ENCODE measurements at regions not wholly inside any gene's neighbourhood (a gene's known extent, or its start where the extent isn't known, plus 50 kb on each side); places are given as distances from the start of the nearest gene placed in this dataset.

DNA sequence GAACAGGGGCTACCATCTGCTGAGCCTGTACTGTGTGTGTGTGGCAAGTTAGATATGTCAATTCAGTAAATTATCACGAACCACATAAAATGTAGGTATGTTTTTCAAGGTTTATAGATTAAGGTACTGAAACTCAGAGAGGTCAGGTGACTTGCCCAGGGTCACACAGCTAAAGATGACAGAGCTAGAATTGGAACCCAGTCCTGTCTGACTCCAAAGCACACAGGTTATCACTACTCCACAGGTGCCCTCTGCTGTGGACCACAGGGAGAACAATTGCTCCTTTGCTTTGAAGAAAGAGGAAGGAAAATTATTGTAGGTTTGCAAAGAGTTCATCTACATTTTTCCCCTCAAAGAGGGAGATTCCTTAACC is 229.7 kb upstream of the AGAP1 start:
- TF ChIP-seq BCL11A (tag by site-specific recombination; IDR thresholded peaks at IDR 0.05; ENCODE audit: low read depth) (no peak), ZNF138 (tag by site-specific recombination; IDR thresholded peaks at IDR 0.05; ENCODE audit: borderline replicate concordance) (no peak), TCF7L2 (IDR thresholded peaks at IDR 0.05; ENCODE audit: borderline replicate concordance, low read depth, low read length) (no peak), GLI2 (tag by site-specific recombination; IDR thresholded peaks at IDR 0.05; ENCODE audit: borderline replicate concordance, low read depth) (no peak), KLF8 (tag by site-specific recombination; IDR thresholded peaks at IDR 0.05) (no peak), KLF16 (tag by site-specific recombination; IDR thresholded peaks at IDR 0.05) (no peak)
- TF ChIP-seq, protein P1, sequence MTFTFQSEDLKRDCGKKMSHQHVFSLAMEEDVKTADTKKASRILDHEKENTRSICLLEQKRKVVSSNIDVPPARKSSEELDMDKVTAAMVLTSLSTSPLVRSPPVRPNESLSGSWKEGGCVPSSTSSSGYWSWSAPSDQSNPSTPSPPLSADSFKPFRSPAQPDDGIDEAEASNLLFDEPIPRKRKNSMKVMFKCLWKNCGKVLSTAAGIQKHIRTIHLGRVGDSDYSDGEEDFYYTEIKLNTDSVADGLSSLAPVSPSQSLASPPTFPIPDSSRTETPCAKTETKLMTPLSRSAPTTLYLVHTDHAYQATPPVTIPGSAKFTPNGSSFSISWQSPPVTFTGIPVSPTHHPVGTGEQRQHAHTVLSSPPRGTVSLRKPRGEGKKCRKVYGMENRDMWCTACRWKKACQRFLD (tag by site-specific recombination; IDR thresholded peaks at IDR 0.05) = no peak
- TF ChIP-seq, protein P2, sequence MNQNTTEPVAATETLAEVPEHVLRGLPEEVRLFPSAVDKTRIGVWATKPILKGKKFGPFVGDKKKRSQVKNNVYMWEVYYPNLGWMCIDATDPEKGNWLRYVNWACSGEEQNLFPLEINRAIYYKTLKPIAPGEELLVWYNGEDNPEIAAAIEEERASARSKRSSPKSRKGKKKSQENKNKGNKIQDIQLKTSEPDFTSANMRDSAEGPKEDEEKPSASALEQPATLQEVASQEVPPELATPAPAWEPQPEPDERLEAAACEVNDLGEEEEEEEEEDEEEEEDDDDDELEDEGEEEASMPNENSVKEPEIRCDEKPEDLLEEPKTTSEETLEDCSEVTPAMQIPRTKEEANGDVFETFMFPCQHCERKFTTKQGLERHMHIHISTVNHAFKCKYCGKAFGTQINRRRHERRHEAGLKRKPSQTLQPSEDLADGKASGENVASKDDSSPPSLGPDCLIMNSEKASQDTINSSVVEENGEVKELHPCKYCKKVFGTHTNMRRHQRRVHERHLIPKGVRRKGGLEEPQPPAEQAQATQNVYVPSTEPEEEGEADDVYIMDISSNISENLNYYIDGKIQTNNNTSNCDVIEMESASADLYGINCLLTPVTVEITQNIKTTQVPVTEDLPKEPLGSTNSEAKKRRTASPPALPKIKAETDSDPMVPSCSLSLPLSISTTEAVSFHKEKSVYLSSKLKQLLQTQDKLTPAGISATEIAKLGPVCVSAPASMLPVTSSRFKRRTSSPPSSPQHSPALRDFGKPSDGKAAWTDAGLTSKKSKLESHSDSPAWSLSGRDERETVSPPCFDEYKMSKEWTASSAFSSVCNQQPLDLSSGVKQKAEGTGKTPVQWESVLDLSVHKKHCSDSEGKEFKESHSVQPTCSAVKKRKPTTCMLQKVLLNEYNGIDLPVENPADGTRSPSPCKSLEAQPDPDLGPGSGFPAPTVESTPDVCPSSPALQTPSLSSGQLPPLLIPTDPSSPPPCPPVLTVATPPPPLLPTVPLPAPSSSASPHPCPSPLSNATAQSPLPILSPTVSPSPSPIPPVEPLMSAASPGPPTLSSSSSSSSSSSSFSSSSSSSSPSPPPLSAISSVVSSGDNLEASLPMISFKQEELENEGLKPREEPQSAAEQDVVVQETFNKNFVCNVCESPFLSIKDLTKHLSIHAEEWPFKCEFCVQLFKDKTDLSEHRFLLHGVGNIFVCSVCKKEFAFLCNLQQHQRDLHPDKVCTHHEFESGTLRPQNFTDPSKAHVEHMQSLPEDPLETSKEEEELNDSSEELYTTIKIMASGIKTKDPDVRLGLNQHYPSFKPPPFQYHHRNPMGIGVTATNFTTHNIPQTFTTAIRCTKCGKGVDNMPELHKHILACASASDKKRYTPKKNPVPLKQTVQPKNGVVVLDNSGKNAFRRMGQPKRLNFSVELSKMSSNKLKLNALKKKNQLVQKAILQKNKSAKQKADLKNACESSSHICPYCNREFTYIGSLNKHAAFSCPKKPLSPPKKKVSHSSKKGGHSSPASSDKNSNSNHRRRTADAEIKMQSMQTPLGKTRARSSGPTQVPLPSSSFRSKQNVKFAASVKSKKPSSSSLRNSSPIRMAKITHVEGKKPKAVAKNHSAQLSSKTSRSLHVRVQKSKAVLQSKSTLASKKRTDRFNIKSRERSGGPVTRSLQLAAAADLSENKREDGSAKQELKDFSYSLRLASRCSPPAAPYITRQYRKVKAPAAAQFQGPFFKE (tag by site-specific recombination; IDR thresholded peaks at IDR 0.05; ENCODE audit: borderline replicate concordance) = no peak
- TF ChIP-seq, protein P3, sequence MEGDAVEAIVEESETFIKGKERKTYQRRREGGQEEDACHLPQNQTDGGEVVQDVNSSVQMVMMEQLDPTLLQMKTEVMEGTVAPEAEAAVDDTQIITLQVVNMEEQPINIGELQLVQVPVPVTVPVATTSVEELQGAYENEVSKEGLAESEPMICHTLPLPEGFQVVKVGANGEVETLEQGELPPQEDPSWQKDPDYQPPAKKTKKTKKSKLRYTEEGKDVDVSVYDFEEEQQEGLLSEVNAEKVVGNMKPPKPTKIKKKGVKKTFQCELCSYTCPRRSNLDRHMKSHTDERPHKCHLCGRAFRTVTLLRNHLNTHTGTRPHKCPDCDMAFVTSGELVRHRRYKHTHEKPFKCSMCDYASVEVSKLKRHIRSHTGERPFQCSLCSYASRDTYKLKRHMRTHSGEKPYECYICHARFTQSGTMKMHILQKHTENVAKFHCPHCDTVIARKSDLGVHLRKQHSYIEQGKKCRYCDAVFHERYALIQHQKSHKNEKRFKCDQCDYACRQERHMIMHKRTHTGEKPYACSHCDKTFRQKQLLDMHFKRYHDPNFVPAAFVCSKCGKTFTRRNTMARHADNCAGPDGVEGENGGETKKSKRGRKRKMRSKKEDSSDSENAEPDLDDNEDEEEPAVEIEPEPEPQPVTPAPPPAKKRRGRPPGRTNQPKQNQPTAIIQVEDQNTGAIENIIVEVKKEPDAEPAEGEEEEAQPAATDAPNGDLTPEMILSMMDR (tag by site-specific recombination; IDR thresholded peaks at IDR 0.05) = no peak
- TF ChIP-seq, protein P4, sequence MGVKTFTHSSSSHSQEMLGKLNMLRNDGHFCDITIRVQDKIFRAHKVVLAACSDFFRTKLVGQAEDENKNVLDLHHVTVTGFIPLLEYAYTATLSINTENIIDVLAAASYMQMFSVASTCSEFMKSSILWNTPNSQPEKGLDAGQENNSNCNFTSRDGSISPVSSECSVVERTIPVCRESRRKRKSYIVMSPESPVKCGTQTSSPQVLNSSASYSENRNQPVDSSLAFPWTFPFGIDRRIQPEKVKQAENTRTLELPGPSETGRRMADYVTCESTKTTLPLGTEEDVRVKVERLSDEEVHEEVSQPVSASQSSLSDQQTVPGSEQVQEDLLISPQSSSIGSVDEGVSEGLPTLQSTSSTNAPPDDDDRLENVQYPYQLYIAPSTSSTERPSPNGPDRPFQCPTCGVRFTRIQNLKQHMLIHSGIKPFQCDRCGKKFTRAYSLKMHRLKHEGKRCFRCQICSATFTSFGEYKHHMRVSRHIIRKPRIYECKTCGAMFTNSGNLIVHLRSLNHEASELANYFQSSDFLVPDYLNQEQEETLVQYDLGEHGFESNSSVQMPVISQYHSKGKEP (tag by site-specific recombination; IDR thresholded peaks at IDR 0.05) = no peak

Data from HEK293 (cell line).